ENCODE measurements at regions not wholly inside any gene's neighbourhood (a gene's known extent, or its start where the extent isn't known, plus 50 kb on each side); places are given as distances from the start of the nearest gene placed in this dataset.
"Not testable (repeated sequence)": the region's sequence is repeated elsewhere in the genome, so short reads cannot be mapped to it uniquely, and the experiment has no call there.

GRCh38 chr13:60873116-60873515 is 476.1 kb downstream of the TDRD3 start:
- Mint-ChIP-seq H3K4me3 (no peak overlapping the region), H3K27ac (no peak overlapping the region), H3K27me3 (ENCODE audit: low read depth) (no peaks in the 10 kb centered on the region)

GRCh38 chr13:60869941-60870613 is 473.1 kb downstream of the TDRD3 start:
- Mint-ChIP-seq H3K36me3 (ENCODE audit: insufficient read depth in 2 of 2) (peaks cover 0 to 2% of the 10 kb centered on the region in 2 donors), H3K27me3 (ENCODE audit: low read depth) (no peaks in the 10 kb centered on the region), H3K4me1 (ENCODE audit: low read depth) (no peaks in the 10 kb centered on the region), H3K27ac (no peak overlapping the region), H3K9me3 (peaks cover 17 to 27% of the 10 kb centered on the region in 2 donors), H3K4me3 (no peak overlapping the region)
- DNase-seq (no peak), ATAC-seq (replicated peaks in 1 of 2) (no peak)

More at GRCh38 chr13:60873116-60873515, 476.1 kb downstream of the TDRD3 start:
- ATAC-seq (replicated peaks in 1 of 2), result no peak
- H3K4me1 Mint-ChIP-seq (ENCODE audit: low read depth), result no peaks in the 10 kb centered on the region
- no peak for DNase-seq
- H3K9me3 Mint-ChIP-seq, result peaks cover 10 to 12% of the 10 kb centered on the region in 2 donors
- no peaks in the 10 kb centered on the region for H3K36me3 Mint-ChIP-seq (ENCODE audit: insufficient read depth in 2 of 2)

- no peak for DNase-seq
- no peaks in the 10 kb centered on the region for H3K4me1 Mint-ChIP-seq (ENCODE audit: low read depth)
- peaks cover 0 to 2% of the 10 kb centered on the region in 2 donors for H3K36me3 Mint-ChIP-seq (ENCODE audit: insufficient read depth in 2 of 2)
- H3K9me3 Mint-ChIP-seq, result peaks cover 17 to 28% of the 10 kb centered on the region in 2 donors
- H3K4me3 Mint-ChIP-seq, result no peak overlapping the region
- H3K27me3 Mint-ChIP-seq (ENCODE audit: low read depth), result no peaks in the 10 kb centered on the region
- ATAC-seq (replicated peaks in 1 of 2), result no peak
- H3K27ac Mint-ChIP-seq, result no peak overlapping the region
Measured at GRCh38 chr13:60869225-60869624, 472.2 kb downstream of the TDRD3 start.

- no peaks in the 10 kb centered on the region for H3K27me3 Mint-ChIP-seq (ENCODE audit: low read depth)
- no peak overlapping the region for H3K27ac Mint-ChIP-seq
- ATAC-seq (replicated peaks in 1 of 2) (no peak), DNase-seq (no peak)
- H3K4me1 Mint-ChIP-seq (ENCODE audit: low read depth), result no peaks in the 10 kb centered on the region
- H3K4me3 Mint-ChIP-seq, result no peak overlapping the region
- peaks cover 0 to 2% of the 10 kb centered on the region in 2 donors for H3K36me3 Mint-ChIP-seq (ENCODE audit: insufficient read depth in 2 of 2)
- H3K9me3 Mint-ChIP-seq, result peaks cover 12 to 19% of the 10 kb centered on the region in 2 donors
Measured at GRCh38 chr13:60862036-60862435, 465.0 kb downstream of the TDRD3 start.

GRCh38 chr13:60857698-60858097 is 460.7 kb downstream of the TDRD3 start:
- Mint-ChIP-seq H3K27me3 (ENCODE audit: low read depth) (no peaks in the 10 kb centered on the region), H3K27ac (no peak overlapping the region), H3K4me1 (ENCODE audit: low read depth) (no peaks in the 10 kb centered on the region), H3K4me3 (no peak overlapping the region), H3K36me3 (ENCODE audit: insufficient read depth in 2 of 2) (peaks cover 4 to 5% of the 10 kb centered on the region in 2 donors), H3K9me3 (peaks cover 11 to 12% of the 10 kb centered on the region in 2 donors)
- DNase-seq, result no peak
- ATAC-seq (replicated peaks in 1 of 2), result no peak

GRCh38 chr13:60852886-60853285 is 455.9 kb downstream of the TDRD3 start:
- peaks cover 5 to 9% of the 10 kb centered on the region in 2 donors for H3K36me3 Mint-ChIP-seq (ENCODE audit: insufficient read depth in 2 of 2)
- ATAC-seq (replicated peaks in 1 of 2) (no peak), DNase-seq (no peak)
- H3K27ac Mint-ChIP-seq, result no peak overlapping the region
- no peak overlapping the region for H3K4me3 Mint-ChIP-seq
- no peaks in the 10 kb centered on the region for H3K27me3 Mint-ChIP-seq (ENCODE audit: low read depth)
- H3K9me3 Mint-ChIP-seq, result peaks cover 14 to 17% of the 10 kb centered on the region in 2 donors
- no peaks in the 10 kb centered on the region for H3K4me1 Mint-ChIP-seq (ENCODE audit: low read depth)

- DNase-seq, result no peak
- Mint-ChIP-seq H3K4me3 (no peak overlapping the region), H3K36me3 (ENCODE audit: insufficient read depth in 2 of 2) (peaks cover 5 to 9% of the 10 kb centered on the region in 2 donors), H3K27me3 (ENCODE audit: low read depth) (no peaks in the 10 kb centered on the region), H3K4me1 (ENCODE audit: low read depth) (no peaks in the 10 kb centered on the region), H3K9me3 (peaks cover 14 to 17% of the 10 kb centered on the region in 2 donors), H3K27ac (no peak overlapping the region)
- ATAC-seq (replicated peaks in 1 of 2), result no peak
Measured at GRCh38 chr13:60851378-60851777, 454.4 kb downstream of the TDRD3 start.

GRCh38 chr13:60850526-60850925 is 453.5 kb downstream of the TDRD3 start:
- no peak for ATAC-seq (replicated peaks in 1 of 2)
- no peak for DNase-seq
- H3K36me3 Mint-ChIP-seq (ENCODE audit: insufficient read depth in 2 of 2), result peaks cover 5 to 9% of the 10 kb centered on the region in 2 donors
- no peaks in the 10 kb centered on the region for H3K27me3 Mint-ChIP-seq (ENCODE audit: low read depth)
- no peaks in the 10 kb centered on the region for H3K4me1 Mint-ChIP-seq (ENCODE audit: low read depth)
- peaks cover 14 to 17% of the 10 kb centered on the region in 2 donors for H3K9me3 Mint-ChIP-seq
- no peak overlapping the region for H3K27ac Mint-ChIP-seq
- no peak overlapping the region for H3K4me3 Mint-ChIP-seq

- H3K4me3 Mint-ChIP-seq, result no peak overlapping the region
- no peaks in the 10 kb centered on the region for H3K27me3 Mint-ChIP-seq (ENCODE audit: low read depth)
- ATAC-seq (replicated peaks in 1 of 2), result no peak
- H3K4me1 Mint-ChIP-seq (ENCODE audit: low read depth), result no peaks in the 10 kb centered on the region
- no peak for DNase-seq
- peaks cover 3% of the 10 kb centered on the region in 2 donors for H3K9me3 Mint-ChIP-seq
- no peak overlapping the region for H3K27ac Mint-ChIP-seq
- no peaks in the 10 kb centered on the region for H3K36me3 Mint-ChIP-seq (ENCODE audit: insufficient read depth in 2 of 2)
Measured at GRCh38 chr13:60838581-60838980, 441.6 kb downstream of the TDRD3 start.

- Mint-ChIP-seq H3K4me1 (ENCODE audit: low read depth) (no peaks in the 10 kb centered on the region), H3K36me3 (ENCODE audit: insufficient read depth in 2 of 2) (no peaks in the 10 kb centered on the region), H3K9me3 (peaks cover 3% of the 10 kb centered on the region in 2 donors), H3K4me3 (no peak overlapping the region), H3K27ac (no peak overlapping the region), H3K27me3 (ENCODE audit: low read depth) (no peaks in the 10 kb centered on the region)
- DNase-seq, result no peak
- no peak for ATAC-seq (replicated peaks in 1 of 2)
Measured at GRCh38 chr13:60837806-60838205, 440.8 kb downstream of the TDRD3 start.

GRCh38 chr13:60836821-60837220 is 439.8 kb downstream of the TDRD3 start:
- H3K27ac Mint-ChIP-seq, result no peak overlapping the region
- no peak for ATAC-seq (replicated peaks in 1 of 2)
- no peaks in the 10 kb centered on the region for H3K27me3 Mint-ChIP-seq (ENCODE audit: low read depth)

GRCh38 chr13:60811581-60811980 is 414.6 kb downstream of the TDRD3 start:
- Mint-ChIP-seq H3K4me3 (no peak overlapping the region), H3K9me3 (peaks cover under 1 to 2% of the 10 kb centered on the region in 2 donors), H3K27me3 (ENCODE audit: low read depth) (no peaks in the 10 kb centered on the region), H3K36me3 (ENCODE audit: insufficient read depth in 2 of 2) (no peaks in the 10 kb centered on the region), H3K4me1 (ENCODE audit: low read depth) (no peaks in the 10 kb centered on the region), H3K27ac (no peak overlapping the region)
- ATAC-seq (replicated peaks in 1 of 2), result no peak
- no peak for DNase-seq

More at GRCh38 chr13:60836821-60837220, 439.8 kb downstream of the TDRD3 start:
- Mint-ChIP-seq H3K36me3 (ENCODE audit: insufficient read depth in 2 of 2) (no peaks in the 10 kb centered on the region), H3K4me1 (ENCODE audit: low read depth) (no peaks in the 10 kb centered on the region), H3K4me3 (no peak overlapping the region), H3K9me3 (peaks cover 3 to 5% of the 10 kb centered on the region in 2 donors)
- no peak for DNase-seq

- not testable (repeated sequence) for H3K4me1 Mint-ChIP-seq (ENCODE audit: low read depth); H3K4me3 Mint-ChIP-seq; DNase-seq; H3K9me3 Mint-ChIP-seq; ATAC-seq (replicated peaks in 1 of 2); H3K27ac Mint-ChIP-seq; H3K27me3 Mint-ChIP-seq (ENCODE audit: low read depth); H3K36me3 Mint-ChIP-seq (ENCODE audit: insufficient read depth in 2 of 2)
Measured at GRCh38 chr13:60805640-60806039, 408.6 kb downstream of the TDRD3 start.

- DNase-seq, result no peak
- ATAC-seq (replicated peaks in 1 of 2), result no peak
- H3K9me3 Mint-ChIP-seq, result peaks cover 0 to 3% of the 10 kb centered on the region in 2 donors
- no peaks in the 10 kb centered on the region for H3K27me3 Mint-ChIP-seq (ENCODE audit: low read depth)
- H3K36me3 Mint-ChIP-seq (ENCODE audit: insufficient read depth in 2 of 2), result no peaks in the 10 kb centered on the region
- no peak overlapping the region for H3K27ac Mint-ChIP-seq
- H3K4me1 Mint-ChIP-seq (ENCODE audit: low read depth), result no peaks in the 10 kb centered on the region
- no peak overlapping the region for H3K4me3 Mint-ChIP-seq
Measured at GRCh38 chr13:60798503-60798902, 401.5 kb downstream of the TDRD3 start.
